Neural progenitor cell (in vitro differentiated cells): ENCODE measurements at regions not wholly inside any gene's neighbourhood (a gene's known extent, or its start where the extent isn't known, plus 50 kb on each side); places are given as distances from the start of the nearest gene placed in this dataset.
A peak's percentile ranks its signal among the peaks of the same experiment; 100 is the strongest.

Source experiments
- CTCF ChIP-seq: fragments of 200-600 bp; sonication (generic); IDR thresholded peaks from 2 replicates; pipeline ENCODE4 v1.5.1; 2017; ENCODE audit warnings: antibody characterized with exemption, mild to moderate bottlenecking
- EZH2 ChIP-seq: fragments of 200-600 bp; sonication (generic); IDR thresholded peaks from 2 replicates; pipeline ENCODE4 v1.6.1; 2017; ENCODE audit warnings: antibody characterized with exemption, mild to moderate bottlenecking, moderate library complexity
- EZH2phosphoT487 ChIP-seq: fragments of 200-600 bp; sonication (generic); IDR thresholded peaks from 2 replicates; pipeline ENCODE4 v1.6.1; 2017; ENCODE audit warnings: antibody characterized with exemption

DNA sequence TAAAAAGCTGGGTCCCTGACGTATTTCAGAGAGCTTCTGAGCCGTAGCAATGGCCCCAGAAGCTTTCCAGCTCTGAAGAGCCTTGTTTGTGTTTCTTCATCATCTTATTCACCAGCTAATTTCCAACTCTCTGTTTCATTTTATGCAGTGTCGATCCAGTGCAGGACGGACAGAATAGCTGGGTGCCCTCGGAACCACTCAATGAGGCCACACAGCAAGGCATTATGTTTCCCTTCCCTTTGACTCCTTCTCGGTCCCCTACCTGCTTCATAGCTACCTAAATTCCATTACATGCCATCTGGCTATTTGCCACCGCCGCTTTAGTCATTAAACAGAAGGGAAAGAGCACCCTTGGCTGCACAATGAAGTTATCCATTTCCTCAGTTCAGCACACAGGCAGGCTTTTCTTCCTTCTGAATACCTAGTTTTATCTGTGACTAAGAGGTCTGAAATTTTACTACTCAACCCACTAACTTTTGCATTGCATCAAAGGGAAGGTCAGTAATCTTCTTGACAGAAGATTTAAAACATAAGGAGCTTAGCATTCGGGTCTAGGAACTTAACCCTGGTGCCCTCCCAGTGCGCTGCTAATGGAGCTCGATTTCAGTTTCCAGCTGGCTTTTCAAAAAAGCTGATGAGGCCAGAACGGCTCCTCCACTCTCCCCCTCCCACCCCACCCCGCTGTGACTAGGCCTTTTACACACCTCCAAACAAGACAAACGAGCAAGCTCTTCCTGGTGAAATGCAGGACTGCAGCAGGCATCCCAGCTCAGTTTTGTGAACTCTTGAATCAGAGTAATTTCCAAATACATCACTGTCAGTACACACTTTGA, 176.8 kb downstream of the GXYLT1 start:
- TF ChIP-seq EZH2 (no peak), CTCF (no peak), EZH2phosphoT487 (peak; percentile 90)
